Activated T-cell treated with anti-CD3 and anti-CD28 coated beads, Interleukin-2, amount 50 U/mL, for 72 hours (primary cell): ENCODE measurements at regions not wholly inside any gene's neighbourhood (a gene's known extent, or its start where the extent isn't known, plus 50 kb on each side); places are given as distances from the start of the nearest gene placed in this dataset.
"Not testable (repeated sequence)": the region's sequence is repeated elsewhere in the genome, so short reads cannot be mapped to it uniquely, and the experiment has no call there.

Experiments
- ATAC-seq, 2 donors: fragments of 150-1000 bp; cut with Tn5 transposase; replicated peaks in 1 of 2; 2 replicates each; pipeline ENCODE4 v1.10.0; 2021; ENCODE audit warnings: moderate library complexity in 2 of 2, mild to moderate bottlenecking in 1 of 2
- DNase-seq, 2 donors: peaks; one replicate each; pipeline ENCODE4 v3.0.0; 2021 to 2022; ENCODE audit warnings: mixed read lengths in 1 of 2
- H3K27ac Mint-ChIP-seq: one replicate; pipeline ENCODE4 v1.8.0; 2022; ENCODE audit warnings: mild to moderate bottlenecking, moderate library complexity, mixed read lengths
- H3K27me3 Mint-ChIP-seq: one replicate; pipeline ENCODE4 v1.8.0; 2022; ENCODE audit warnings: low read depth, mixed read lengths
- H3K36me3 Mint-ChIP-seq, 2 donors: one replicate each; pipeline ENCODE4 v1.8.0; 2022; ENCODE audit warnings: mixed read lengths in 2 of 2, mild to moderate bottlenecking in 1 of 2; ENCODE audit not compliant: insufficient read depth in 2 of 2
- H3K4me1 Mint-ChIP-seq: one replicate; pipeline ENCODE4 v1.8.0; 2022; ENCODE audit warnings: low read depth, mixed read lengths
- H3K4me3 Mint-ChIP-seq, 2 donors: one replicate each; pipeline ENCODE4 v1.8.0; 2022; ENCODE audit warnings: mild to moderate bottlenecking in 2 of 2, mixed read lengths in 2 of 2, moderate library complexity in 2 of 2
- H3K9me3 Mint-ChIP-seq, 2 donors: one replicate each; pipeline ENCODE4 v1.8.0; 2022; ENCODE audit warnings: mixed read lengths in 2 of 2

GRCh38 chr12:42884116-42884515 is 294.6 kb upstream of the PRICKLE1 start:
- Mint-ChIP-seq H3K4me1 (no peaks in the 10 kb centered on the region), H3K36me3 (peaks cover 1 to 2% of the 10 kb centered on the region in 2 donors), H3K4me3 (no peak overlapping the region), H3K9me3 (peaks cover 6 to 7% of the 10 kb centered on the region in 2 donors), H3K27me3 (no peaks in the 10 kb centered on the region), H3K27ac (no peak overlapping the region)
- ATAC-seq: no peak
- DNase-seq: no peak

- no peak overlapping the region for H3K4me3 Mint-ChIP-seq
Observed at GRCh38 chr12:42873401-42873800, 283.9 kb upstream of the PRICKLE1 start.

GRCh38 chr12:42871816-42872215 is 282.3 kb upstream of the PRICKLE1 start:
- H3K4me3 Mint-ChIP-seq: no peak overlapping the region
- no peak overlapping the region for H3K27ac Mint-ChIP-seq
- ATAC-seq: no peak

More at GRCh38 chr12:42873401-42873800, 283.9 kb upstream of the PRICKLE1 start:
- no peak overlapping the region for H3K27ac Mint-ChIP-seq
- no peaks in the 10 kb centered on the region for H3K4me1 Mint-ChIP-seq
- DNase-seq: no peak
- no peak for ATAC-seq
- peaks cover 2% of the 10 kb centered on the region in 2 donors for H3K9me3 Mint-ChIP-seq
- H3K27me3 Mint-ChIP-seq: no peaks in the 10 kb centered on the region
- no peaks in the 10 kb centered on the region for H3K36me3 Mint-ChIP-seq

GRCh38 chr12:42868291-42868690 is 278.7 kb upstream of the PRICKLE1 start:
- Mint-ChIP-seq H3K36me3 (no peaks in the 10 kb centered on the region), H3K4me3 (no peak overlapping the region), H3K27ac (no peak overlapping the region), H3K9me3 (peaks cover 0 to 3% of the 10 kb centered on the region in 2 donors), H3K4me1 (no peaks in the 10 kb centered on the region), H3K27me3 (no peaks in the 10 kb centered on the region)
- no peak for ATAC-seq
- DNase-seq: no peak

More at GRCh38 chr12:42871816-42872215, 282.3 kb upstream of the PRICKLE1 start:
- Mint-ChIP-seq H3K36me3 (no peaks in the 10 kb centered on the region), H3K27me3 (no peaks in the 10 kb centered on the region), H3K4me1 (no peaks in the 10 kb centered on the region), H3K9me3 (peaks cover 2 to 3% of the 10 kb centered on the region in 2 donors)
- DNase-seq: no peak

- Mint-ChIP-seq H3K36me3 (no peaks in the 10 kb centered on the region), H3K27me3 (no peaks in the 10 kb centered on the region), H3K27ac (no peak overlapping the region), H3K4me1 (no peaks in the 10 kb centered on the region), H3K9me3 (peaks cover 1 to 3% of the 10 kb centered on the region in 2 donors), H3K4me3 (no peak overlapping the region)
- DNase-seq: no peak
- no peak for ATAC-seq
Observed at GRCh38 chr12:42865282-42865681, 275.7 kb upstream of the PRICKLE1 start.

GRCh38 chr12:42862055-42862454 is 272.5 kb upstream of the PRICKLE1 start:
- no peak for ATAC-seq
- Mint-ChIP-seq H3K4me3 (no peak overlapping the region), H3K9me3 (peaks cover 1 to 2% of the 10 kb centered on the region in 2 donors), H3K36me3 (no peaks in the 10 kb centered on the region), H3K27me3 (no peaks in the 10 kb centered on the region), H3K4me1 (no peaks in the 10 kb centered on the region), H3K27ac (no peak overlapping the region)
- no peak for DNase-seq

GRCh38 chr12:42860331-42860730 is 270.8 kb upstream of the PRICKLE1 start:
- not testable (repeated sequence) for H3K27ac Mint-ChIP-seq, H3K36me3 Mint-ChIP-seq, H3K27me3 Mint-ChIP-seq, DNase-seq, H3K9me3 Mint-ChIP-seq, H3K4me3 Mint-ChIP-seq, H3K4me1 Mint-ChIP-seq, ATAC-seq

GRCh38 chr12:42859612-42860011 is 270.1 kb upstream of the PRICKLE1 start:
- H3K9me3 Mint-ChIP-seq: peaks cover 0 to 1% of the 10 kb centered on the region in 2 donors
- DNase-seq (no peak), ATAC-seq (no peak)
- no peak overlapping the region for H3K4me3 Mint-ChIP-seq
- H3K27me3 Mint-ChIP-seq: no peaks in the 10 kb centered on the region
- no peak overlapping the region for H3K27ac Mint-ChIP-seq
- H3K36me3 Mint-ChIP-seq: no peaks in the 10 kb centered on the region
- no peaks in the 10 kb centered on the region for H3K4me1 Mint-ChIP-seq

- no peak overlapping the region for H3K4me3 Mint-ChIP-seq
- no peak overlapping the region for H3K27ac Mint-ChIP-seq
- no peaks in the 10 kb centered on the region for H3K4me1 Mint-ChIP-seq
- peaks cover 0 to 1% of the 10 kb centered on the region in 2 donors for H3K9me3 Mint-ChIP-seq
- DNase-seq: no peak
- no peaks in the 10 kb centered on the region for H3K36me3 Mint-ChIP-seq
- ATAC-seq: no peak
- H3K27me3 Mint-ChIP-seq: no peaks in the 10 kb centered on the region
Observed at GRCh38 chr12:42857106-42857505, 267.6 kb upstream of the PRICKLE1 start.

GRCh38 chr12:42855362-42855950 is 265.9 kb upstream of the PRICKLE1 start:
- no peaks in the 10 kb centered on the region for H3K9me3 Mint-ChIP-seq
- no peak overlapping the region for H3K4me3 Mint-ChIP-seq
- H3K27me3 Mint-ChIP-seq: no peaks in the 10 kb centered on the region
- no peaks in the 10 kb centered on the region for H3K36me3 Mint-ChIP-seq
- ATAC-seq (no peak), DNase-seq (no peak)
- H3K27ac Mint-ChIP-seq: no peak overlapping the region
- no peaks in the 10 kb centered on the region for H3K4me1 Mint-ChIP-seq

- H3K27me3 Mint-ChIP-seq: no peaks in the 10 kb centered on the region
- H3K4me3 Mint-ChIP-seq: no peak overlapping the region
- no peaks in the 10 kb centered on the region for H3K4me1 Mint-ChIP-seq
- ATAC-seq (no peak), DNase-seq (no peak)
- no peaks in the 10 kb centered on the region for H3K36me3 Mint-ChIP-seq
- no peaks in the 10 kb centered on the region for H3K9me3 Mint-ChIP-seq
- no peak overlapping the region for H3K27ac Mint-ChIP-seq
Observed at GRCh38 chr12:42854826-42855225, 265.3 kb upstream of the PRICKLE1 start.

GRCh38 chr12:42854208-42854607 is 264.7 kb upstream of the PRICKLE1 start:
- Mint-ChIP-seq H3K27me3 (no peaks in the 10 kb centered on the region), H3K36me3 (no peaks in the 10 kb centered on the region), H3K4me1 (no peaks in the 10 kb centered on the region), H3K9me3 (no peaks in the 10 kb centered on the region), H3K4me3 (no peak overlapping the region), H3K27ac (no peak overlapping the region)
- DNase-seq: no peak
- no peak for ATAC-seq

GRCh38 chr12:42853370-42854140 is 264.0 kb upstream of the PRICKLE1 start:
- Mint-ChIP-seq H3K9me3 (no peaks in the 10 kb centered on the region), H3K4me3 (no peak overlapping the region), H3K27ac (no peak overlapping the region), H3K4me1 (no peaks in the 10 kb centered on the region), H3K36me3 (no peaks in the 10 kb centered on the region), H3K27me3 (no peaks in the 10 kb centered on the region)
- ATAC-seq (no peak), DNase-seq (no peak)

GRCh38 chr12:42846782-42847181 is 257.2 kb upstream of the PRICKLE1 start:
- no peak for ATAC-seq
- no peak overlapping the region for H3K27ac Mint-ChIP-seq
- H3K36me3 Mint-ChIP-seq: no peaks in the 10 kb centered on the region
- no peak overlapping the region for H3K4me3 Mint-ChIP-seq
- DNase-seq: no peak
- no peaks in the 10 kb centered on the region for H3K27me3 Mint-ChIP-seq
- peaks cover 0 to 4% of the 10 kb centered on the region in 2 donors for H3K9me3 Mint-ChIP-seq
- no peaks in the 10 kb centered on the region for H3K4me1 Mint-ChIP-seq
